ENCODE measurements at regions not wholly inside any gene's neighbourhood (a gene's known extent, or its start where the extent isn't known, plus 50 kb on each side); places are given as distances from the start of the nearest gene placed in this dataset.

DNA sequence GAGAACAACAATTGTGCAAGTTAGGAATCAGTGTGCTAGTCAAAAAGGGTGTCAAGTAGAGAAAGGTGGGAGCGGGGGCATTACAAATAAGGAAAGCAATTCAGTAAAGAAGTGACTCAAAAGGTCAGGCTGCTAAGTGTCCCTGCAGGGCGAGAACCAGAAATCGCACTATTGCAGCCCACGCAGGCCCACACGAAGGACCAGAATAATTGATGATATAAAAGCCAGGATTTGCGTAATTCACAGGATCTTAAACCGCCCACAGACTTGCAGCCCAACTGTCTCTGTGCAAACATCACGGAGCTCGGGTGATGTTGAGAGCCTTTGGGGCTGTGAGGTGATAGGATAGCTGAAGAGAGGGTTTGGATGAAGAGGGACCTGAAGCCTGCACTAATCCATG is 349.0 kb downstream of the BRINP1 start:
- no peak for DNase-seq (ENCODE audit: low read depth)

GRCh38 chr9:119020730-119021333 is 348.4 kb downstream of the BRINP1 start:
- no peak for DNase-seq (ENCODE audit: low read depth)

- DNase-seq (ENCODE audit: low read depth) = no peak
Observed at GRCh38 chr9:119026120-119026519, 343.1 kb downstream of the BRINP1 start.

DNA sequence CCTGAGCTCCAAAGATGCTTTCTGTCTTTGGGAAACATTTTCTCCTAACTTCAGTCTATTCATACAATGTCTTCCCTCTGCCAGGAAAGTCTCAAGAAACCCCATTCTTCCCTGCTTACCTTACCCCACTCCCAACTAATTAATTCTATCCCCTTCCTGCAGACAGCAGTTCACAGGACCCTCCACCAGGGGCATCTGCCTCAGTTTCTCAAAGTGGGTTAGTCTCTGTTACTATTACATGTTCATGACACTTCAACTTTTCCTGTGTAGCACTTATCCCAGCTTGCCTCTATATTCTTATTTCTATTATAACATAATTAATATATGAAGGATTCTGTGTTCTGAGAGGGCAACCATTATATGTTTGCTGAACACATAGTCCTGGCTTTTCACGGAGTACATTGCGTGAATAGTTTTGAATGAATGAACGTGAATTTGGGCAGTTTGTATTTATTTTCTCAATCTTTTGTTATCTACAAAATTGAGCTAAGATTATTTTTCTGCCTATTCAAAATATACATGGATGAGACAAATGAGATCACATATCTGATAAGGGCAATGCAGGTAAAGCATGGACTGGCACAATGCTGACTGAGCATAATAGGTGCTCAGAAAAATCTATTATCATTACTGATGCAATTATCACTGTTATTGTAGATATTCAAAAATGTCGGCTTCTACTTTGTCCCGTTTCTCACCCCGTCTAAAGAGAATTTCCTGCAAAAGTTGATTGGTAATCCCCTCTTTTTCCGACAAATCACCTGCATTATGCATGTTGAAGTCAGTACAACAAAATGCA is 341.1 kb downstream of the BRINP1 start:
- DNase-seq (ENCODE audit: low read depth) = no peak

DNA sequence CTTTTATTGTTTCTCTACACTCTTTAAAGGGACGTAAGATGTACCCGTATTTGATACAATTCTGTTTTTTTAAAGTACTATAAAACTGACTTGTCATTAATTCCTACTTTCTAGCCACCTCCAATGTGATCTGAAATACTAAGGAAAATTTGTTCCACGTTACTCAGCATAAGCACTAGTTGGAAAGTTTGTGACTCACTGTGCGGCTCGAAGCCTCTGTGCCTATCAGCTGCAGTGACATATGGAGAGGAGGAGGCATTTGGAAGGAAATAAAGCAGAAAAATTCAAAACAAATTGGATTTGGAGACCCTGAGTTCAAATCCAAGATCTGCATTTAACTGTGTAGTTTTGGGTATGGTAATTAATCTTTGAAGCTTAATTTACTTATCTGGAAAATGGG is 339.3 kb downstream of the BRINP1 start:
- DNase-seq (ENCODE audit: low read depth) = no peak

DNA sequence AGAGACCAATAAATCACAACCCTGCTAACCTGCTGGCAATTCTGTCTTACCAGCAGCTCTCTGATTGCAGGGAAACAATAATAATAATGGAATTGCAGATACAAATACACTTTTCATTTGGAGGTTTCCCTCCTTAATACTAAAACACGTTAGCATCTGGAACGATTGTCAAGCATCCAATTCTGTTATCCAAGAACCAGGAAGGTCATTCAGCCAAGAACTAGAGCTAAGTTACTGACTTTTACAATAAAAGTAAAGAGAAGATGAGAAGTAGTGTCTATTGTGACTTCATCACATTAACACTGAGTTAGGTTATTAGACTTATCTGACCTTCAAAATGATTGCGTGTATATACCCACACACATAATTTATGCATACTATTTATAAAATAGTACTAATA is 335.6 kb downstream of the BRINP1 start:
- no peak for DNase-seq (ENCODE audit: low read depth)

- DNase-seq (ENCODE audit: low read depth) = no peak
Observed at GRCh38 chr9:119036969-119037368, 332.3 kb downstream of the BRINP1 start.

DNA sequence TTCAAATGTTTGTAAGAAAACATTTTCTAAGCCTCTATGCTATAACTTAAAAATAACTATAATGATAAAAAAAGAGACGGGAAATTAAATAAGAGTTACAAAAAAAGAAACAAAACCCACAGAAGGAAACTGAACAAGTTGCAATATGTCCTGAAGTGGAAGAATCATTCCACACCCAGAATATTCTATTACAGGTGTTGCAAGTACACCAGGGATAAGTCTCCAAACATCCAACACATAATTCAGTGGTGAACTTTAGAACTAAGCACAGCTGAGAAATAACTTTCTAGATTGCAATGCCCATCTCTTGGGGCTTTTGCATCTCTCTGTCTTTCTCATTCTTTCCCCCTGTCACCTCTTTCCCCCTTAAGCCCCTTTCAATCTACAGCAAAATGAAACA is 325.2 kb downstream of the BRINP1 start:
- no peak for DNase-seq (ENCODE audit: low read depth)

DNA sequence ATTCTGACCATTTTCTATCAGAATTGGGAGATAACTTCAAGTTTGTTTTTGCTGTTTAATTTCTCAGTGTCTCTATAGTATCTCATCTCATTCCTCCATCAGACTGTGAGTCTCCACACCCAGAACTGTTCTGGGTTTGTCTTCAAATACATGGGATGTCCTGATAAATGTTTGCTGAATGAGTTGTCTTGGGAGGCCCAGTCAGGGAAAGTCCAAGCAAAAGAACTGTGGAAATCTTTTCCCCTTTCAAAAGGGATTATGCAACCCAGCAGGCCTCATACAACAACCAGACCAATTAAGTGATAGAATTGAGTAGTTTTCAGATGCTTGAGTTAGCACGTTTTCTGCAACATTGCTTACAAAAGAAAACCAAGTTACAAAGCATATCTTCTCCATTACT is 324.4 kb downstream of the BRINP1 start:
- DNase-seq (ENCODE audit: low read depth) = no peak

- no peak for DNase-seq (ENCODE audit: low read depth)
Observed at GRCh38 chr9:119047513-119048307, 321.5 kb downstream of the BRINP1 start.

- DNase-seq (ENCODE audit: low read depth) = no peak
Observed at GRCh38 chr9:119050281-119050680, 319.0 kb downstream of the BRINP1 start.

DNA sequence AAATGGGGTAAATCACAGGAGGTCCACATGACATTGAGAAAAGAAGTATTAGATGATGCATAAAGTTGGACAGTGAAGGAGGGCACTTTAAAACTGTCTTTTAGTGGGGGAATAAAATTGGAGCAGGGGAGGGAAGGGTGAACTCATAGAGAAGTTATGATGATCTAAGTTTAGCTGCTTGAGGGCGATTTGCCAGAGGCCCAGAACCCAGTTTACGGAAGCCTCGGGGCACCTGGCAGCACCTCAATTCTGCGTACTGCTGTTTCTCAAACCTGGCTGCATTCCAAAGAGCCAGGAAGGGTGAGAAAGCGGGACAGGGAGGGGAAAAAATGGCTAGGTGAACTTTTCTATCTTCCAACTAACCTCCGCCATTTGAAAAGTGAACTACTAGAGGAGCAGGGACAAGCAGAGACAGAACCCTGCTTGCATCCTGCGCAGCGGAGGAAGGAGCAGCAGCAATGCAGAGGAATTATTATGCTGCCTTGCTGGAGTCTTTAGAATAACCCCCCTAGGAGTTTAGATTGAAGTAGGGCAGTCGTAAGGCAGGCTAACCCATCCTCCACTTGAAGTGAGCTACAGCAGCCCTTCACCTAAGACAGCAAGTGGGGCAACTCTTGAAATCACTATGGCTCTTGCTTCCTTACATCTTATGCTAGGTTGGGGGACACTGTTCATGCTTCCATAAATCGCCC is 316.8 kb downstream of the BRINP1 start:
- DNase-seq (ENCODE audit: low read depth) = no peak

GRCh38 chr9:119053070-119053469 is 316.2 kb downstream of the BRINP1 start:
- DNase-seq (ENCODE audit: low read depth) = no peak

DNA sequence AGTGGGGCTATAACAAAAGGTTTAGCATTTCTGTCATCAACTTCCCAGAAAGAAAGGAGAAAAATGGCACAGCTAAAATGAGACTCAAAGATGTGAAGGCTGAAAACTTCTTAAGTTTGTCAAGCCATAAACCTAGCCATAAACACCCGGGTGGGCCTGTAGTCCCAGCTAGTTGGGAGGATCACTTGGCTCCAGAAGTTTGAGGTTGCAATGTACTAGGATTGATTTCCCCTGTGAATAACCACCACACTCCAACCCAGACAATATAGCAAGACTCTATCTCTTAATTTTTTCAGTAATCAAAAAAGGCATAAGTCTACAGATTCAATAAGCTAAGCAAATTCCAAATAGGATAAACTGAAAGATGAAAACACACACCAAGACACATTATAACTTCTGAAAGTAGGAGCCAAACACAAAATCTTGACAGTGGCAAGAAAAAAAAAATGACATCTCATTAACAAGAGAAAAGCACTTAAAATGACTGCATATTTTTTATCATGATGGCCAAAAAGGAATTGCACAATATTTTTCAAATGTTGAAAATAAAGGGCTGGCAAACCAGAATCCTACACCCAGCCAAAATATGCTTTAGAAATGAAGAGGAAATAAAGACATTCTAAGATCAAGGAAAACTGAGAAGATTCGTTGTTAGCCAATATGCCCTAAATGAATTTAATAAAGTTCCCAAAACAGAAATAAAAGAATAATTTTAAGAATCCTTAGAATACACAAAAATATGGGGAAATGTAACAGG is 308.4 kb downstream of the BRINP1 start:
- DNase-seq (ENCODE audit: low read depth) = no peak

DNA sequence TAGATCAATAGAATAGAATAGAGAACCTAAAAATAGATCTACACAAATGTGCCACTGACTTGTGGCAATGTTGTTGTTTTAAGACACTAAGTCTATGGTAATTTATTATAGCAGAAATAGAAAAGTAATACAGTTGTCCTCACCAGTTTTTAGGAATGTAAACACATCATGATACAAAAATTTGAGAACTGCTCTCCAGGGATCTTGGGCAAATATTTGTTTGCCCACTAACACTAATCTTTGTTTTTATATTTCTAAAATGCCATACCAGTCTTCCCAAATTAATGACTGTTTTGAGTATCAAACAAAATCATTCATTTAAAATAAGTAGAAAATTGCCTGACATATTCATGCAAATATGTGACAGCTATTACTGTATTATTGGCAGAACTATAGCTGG is 297.6 kb downstream of the BRINP1 start:
- DNase-seq (ENCODE audit: low read depth) = no peak

GRCh38 chr9:119074017-119074416 is 295.2 kb downstream of the BRINP1 start:
- DNase-seq (ENCODE audit: low read depth) = no peak

DNA sequence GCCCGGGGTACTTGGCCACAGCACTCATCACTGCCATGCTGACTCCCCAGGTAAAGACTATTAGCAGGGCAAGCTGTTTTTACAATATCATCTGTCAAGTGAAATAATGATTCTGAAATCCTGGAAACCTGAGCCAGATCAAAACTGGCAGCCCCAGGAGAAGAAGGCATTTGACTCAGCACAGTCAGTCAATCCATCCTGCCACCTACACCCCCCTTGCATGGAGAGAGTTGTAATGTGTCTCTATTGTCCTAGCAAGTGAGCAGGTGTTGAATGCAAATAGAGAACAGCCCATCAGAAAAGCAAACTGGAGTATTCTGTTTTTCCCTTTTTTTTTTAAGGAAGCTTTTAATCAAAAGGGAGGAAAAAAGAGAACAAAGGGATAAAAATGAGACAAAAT is 291.2 kb downstream of the BRINP1 start:
- DNase-seq (ENCODE audit: low read depth) = no peak

- DNase-seq (ENCODE audit: low read depth) = no peak
Observed at GRCh38 chr9:119083673-119084072, 285.6 kb downstream of the BRINP1 start.

GRCh38 chr9:119086590-119086989 is 282.6 kb downstream of the BRINP1 start:
- DNase-seq (ENCODE audit: low read depth) = no peak

DNA sequence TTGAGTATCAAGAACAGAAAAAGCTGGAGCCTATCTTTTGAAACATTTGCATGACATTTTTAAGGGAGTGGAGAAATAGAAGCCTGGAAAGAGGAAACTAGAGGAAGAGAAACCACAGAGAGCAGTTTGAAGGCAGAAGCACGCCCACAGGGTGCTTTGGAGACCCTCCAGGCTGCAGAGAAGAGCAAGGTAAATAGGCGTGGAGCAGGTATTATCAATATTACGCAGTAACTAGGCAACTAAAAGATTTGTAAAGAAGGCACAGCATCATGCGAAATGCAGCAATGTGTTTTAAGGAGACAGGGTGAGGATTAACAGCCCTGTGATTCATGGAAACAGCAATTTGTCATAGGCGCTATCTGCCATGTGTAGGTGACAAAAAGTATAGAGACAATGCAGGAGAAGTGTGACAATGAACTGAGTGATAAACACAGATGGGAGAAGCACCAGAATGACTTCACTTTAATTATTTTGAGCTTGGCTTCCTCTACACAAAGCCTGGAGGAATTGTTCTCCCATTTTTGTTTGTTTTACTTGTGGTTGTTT is 281.2 kb downstream of the BRINP1 start:
- DNase-seq (ENCODE audit: low read depth) = no peak

DNA sequence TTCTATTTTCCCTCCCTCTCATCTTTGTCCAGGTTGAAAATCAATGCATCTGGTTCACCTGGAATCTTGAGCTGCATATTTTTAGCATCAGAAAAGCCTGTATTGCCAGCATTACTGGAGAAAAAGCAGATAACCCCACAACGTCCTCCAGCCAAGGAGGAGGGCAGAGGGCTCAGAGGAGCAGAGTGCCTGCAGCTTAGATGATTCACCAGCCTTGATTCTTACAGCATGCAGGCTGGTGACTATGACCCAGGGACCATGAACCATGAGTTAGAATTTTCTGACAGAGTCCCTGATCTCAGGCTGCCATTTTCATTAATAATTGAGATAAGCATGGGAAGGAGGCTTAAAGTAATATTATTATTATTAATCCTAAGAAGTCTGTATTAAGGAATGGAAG is 278.2 kb downstream of the BRINP1 start:
- DNase-seq (ENCODE audit: low read depth) = no peak

All from stimulated activated CD8-positive, alpha-beta memory T cell treated with anti-CD3 and anti-CD28 coated beads, Interleukin-4, amount 100 ng/mL, for 24 hours (primary cell).